GM12878 (cell line): ENCODE measurements at regions not wholly inside any gene's neighbourhood (a gene's known extent, or its start where the extent isn't known, plus 50 kb on each side); places are given as distances from the start of the nearest gene placed in this dataset.

Experiments
- ATAC-seq: fragments of 200-7000 bp; cut with Tn5 transposase; 3 replicates; pipeline ENCODE4 v1.9.1; 2020; ENCODE audit warnings: mild to moderate bottlenecking, moderate library complexity
- BruUV-seq: library from RNA; stranded (reverse); fragments of 400-500 nt; replicated peaks from 2 replicates; lab custom pipeline; 2021; lab: Mats Ljungman, UMichigan
- CTCF ChIA-PET: fragments of 300-600 bp; sonication (Branson Sonifier 250); formaldehyde crosslinking; extraction: SDS; loops from one replicate; lab custom pipeline; 2021; ENCODE audit warnings: inconsistent platforms; lab: Yijun Ruan, JAX
- POLR2A ChIA-PET: fragments of 350-600 bp; formaldehyde crosslinking; extraction: SDS; loops from one replicate; lab custom pipeline; 2021; ENCODE audit warnings: inconsistent platforms; lab: Charles Lee
- RAD21 ChIA-PET: fragments of 300-600 bp; sonication (Branson Sonifier 250); formaldehyde crosslinking; loops from one replicate; lab custom pipeline; 2023; ENCODE audit warnings: antibody characterized with exemption; ENCODE audit not compliant: unreplicated experiment; lab: Charles Lee
- SMC1A ChIA-PET: fragments of 300-600 bp; sonication (Branson Sonifier 250); formaldehyde crosslinking; loops from one replicate; lab custom pipeline; 2023; ENCODE audit not compliant: unreplicated experiment, uncharacterized antibody; lab: Charles Lee
- DNase-seq: peaks from one replicate; pipeline ENCODE4 v3.0.0-alpha.2; 2011; ENCODE audit warnings: low read depth, low spot score
- FAIRE-seq: peaks from 3 replicates; lab custom pipeline; 2011; peaks lifted over from hg19 to GRCh38; lab: Jason Lieb, UNC
- H2AFZ ChIP-seq: 2 replicates; pipeline ENCODE4 v1.6.0; 2011; ENCODE audit warnings: low read depth, low read length, control low read depth; ENCODE audit not compliant: control insufficient read depth
- H3K27ac ChIP-seq: 2 replicates; pipeline ENCODE4 v1.5.1; 2011; ENCODE audit warnings: control low read depth; ENCODE audit not compliant: control insufficient read depth, insufficient read depth
- H3K27me3 ChIP-seq, 2 experiments: replicated peaks in 1 of 2; 2 replicates each; pipeline versions ENCODE4 v1.6.0 to v1.6.1; 2011; ENCODE audit warnings: low read length in 1 of 2; ENCODE audit not compliant: control insufficient read depth in 2 of 2, insufficient read depth in 2 of 2
- H3K36me3 ChIP-seq, 2 experiments: 2 replicates each; pipeline ENCODE4 v1.5.1; 2011; ENCODE audit warnings: low read length in 1 of 2; ENCODE audit not compliant: control insufficient read depth in 2 of 2, insufficient read depth in 2 of 2
- H3K4me1 ChIP-seq: 2 replicates; pipeline ENCODE4 v1.6.1; 2011; ENCODE audit warnings: mild to moderate bottlenecking, low read length, moderate library complexity, mixed read lengths; ENCODE audit not compliant: control insufficient read depth, insufficient read depth
- H3K4me2 ChIP-seq: 2 replicates; pipeline ENCODE4 v1.6.0; 2011; ENCODE audit warnings: control low read depth; ENCODE audit not compliant: control insufficient read depth, insufficient read depth
- H3K4me3 ChIP-seq: fragments of 200-600 bp; sonication (generic); 2 replicates; pipeline ENCODE4 v1.5.1; 2016
- H3K79me2 ChIP-seq: 2 replicates; pipeline ENCODE4 v1.6.0; 2011; ENCODE audit warnings: low read length; ENCODE audit not compliant: control insufficient read depth, insufficient read depth
- H3K9ac ChIP-seq: 2 replicates; pipeline ENCODE4 v1.8.0; 2011; ENCODE audit warnings: low read length, control low read depth, mixed read lengths; ENCODE audit not compliant: control insufficient read depth, insufficient read depth
- H3K9me3 ChIP-seq: replicated peaks from 3 replicates; pipeline ENCODE4 v1.5.1; 2011; ENCODE audit warnings: mild to moderate bottlenecking, low read length; ENCODE audit not compliant: control insufficient read depth, insufficient read depth
- H4K20me1 ChIP-seq: 2 replicates; pipeline ENCODE4 v1.6.0; 2011; ENCODE audit not compliant: control insufficient read depth, insufficient read depth
- CHD2 ChIP-seq: IDR thresholded peaks from 2 replicates; pipeline ENCODE4 v1.6.1; 2011; ENCODE audit warnings: low read depth, low read length, improper control_type of control experiment, borderline replicate concordance
- FOS ChIP-seq: IDR thresholded peaks from 3 replicates; pipeline ENCODE4 v1.6.1; 2011; ENCODE audit warnings: borderline replicate concordance; ENCODE audit not compliant: insufficient read length; ENCODE audit errors: extremely low read depth
- GABPA ChIP-seq: IDR thresholded peaks from 2 replicates; pipeline ENCODE4 v1.6.1; 2014; ENCODE audit warnings: antibody characterized with exemption, low read depth, mild to moderate bottlenecking, inconsistent platforms
- HCFC1 ChIP-seq: fragments of 150-350 bp; IDR thresholded peaks from 2 replicates; pipeline ENCODE4 v1.6.1; 2014; ENCODE audit warnings: low read length
- HDAC2 ChIP-seq: fragments of 200-600 bp; sonication (generic); IDR thresholded peaks from 2 replicates; pipeline ENCODE4 v1.6.1; 2017
- JUNB ChIP-seq: IDR thresholded peaks from 2 replicates; pipeline ENCODE4 v1.6.1; 2016; ENCODE audit warnings: antibody characterized with exemption, mild to moderate bottlenecking
- LARP7 ChIP-seq: fragments of 450-650 bp; IDR thresholded peaks from 2 replicates; pipeline ENCODE4 v1.6.1; 2017; ENCODE audit warnings: mild to moderate bottlenecking
- NR2F1 ChIP-seq: fragments of 450-650 bp; conservative IDR thresholded peaks from 2 replicates; pipeline ENCODE4 v1.6.1; 2017; ENCODE audit warnings: mild to moderate bottlenecking
- POLR2AphosphoS2 ChIP-seq: IDR thresholded peaks from 2 replicates; pipeline ENCODE4 v1.6.1; 2011; ENCODE audit warnings: low read depth, mild to moderate bottlenecking, low read length, improper control_type of control experiment, moderate library complexity
- SIN3A ChIP-seq: IDR thresholded peaks from 2 replicates; pipeline ENCODE4 v1.6.1; 2012; ENCODE audit warnings: low read depth, low read length, improper control_type of control experiment
- SMAD1 ChIP-seq: fragments of 450-650 bp; IDR thresholded peaks from 2 replicates; pipeline ENCODE4 v1.6.1; 2018; ENCODE audit warnings: mild to moderate bottlenecking, low read depth; ENCODE audit not compliant: partially characterized antibody
- STAT1 ChIP-seq: fragments of 450-650 bp; conservative IDR thresholded peaks from 2 replicates; pipeline ENCODE4 v1.6.1; 2014; ENCODE audit warnings: antibody characterized with exemption, mild to moderate bottlenecking
- TARDBP ChIP-seq: IDR thresholded peaks from 2 replicates; pipeline ENCODE4 v1.6.1; 2016; ENCODE audit warnings: borderline replicate concordance
- TCF7 ChIP-seq: IDR thresholded peaks from 2 replicates; pipeline ENCODE4 v1.6.1; 2014; ENCODE audit warnings: antibody characterized with exemption, borderline replicate concordance
- YBX1 ChIP-seq: fragments of 450-650 bp; IDR thresholded peaks from 2 replicates; pipeline ENCODE4 v1.6.1; 2016; ENCODE audit warnings: antibody characterized with exemption
- WGBS: methylation state at CpG from one replicate; pipeline ENCODE4 v1.1.6; 2016; ENCODE audit warnings: low lambda C conversion rate; ENCODE audit not compliant: insufficient replicate concordance, insufficient coverage; ENCODE audit errors: missing lambda C conversion rate; 5-methylcytosine and 5-hydroxymethylcytosine counted together
- in situ Hi-C: fragments of 300-500 bp; cut with MboI; formaldehyde crosslinking; loops from 9 replicates; pipeline ENCODE4 v1.14.3; 2018; ENCODE audit warnings: mixed read lengths
- intact Hi-C: fragments of 100-400 bp; cut with micrococcal nuclease; formaldehyde crosslinking; loops from one replicate; pipeline ENCODE4 v1.14.2; 2022; ENCODE audit not compliant: unreplicated experiment
- TF ChIP-seq, protein P1 (sequence below): fragments of 450-650 bp; IDR thresholded peaks from 2 replicates; pipeline ENCODE4 v1.6.1; 2018; ENCODE audit warnings: mild to moderate bottlenecking, low read depth, moderate library complexity; ENCODE audit not compliant: partially characterized antibody

DNA sequence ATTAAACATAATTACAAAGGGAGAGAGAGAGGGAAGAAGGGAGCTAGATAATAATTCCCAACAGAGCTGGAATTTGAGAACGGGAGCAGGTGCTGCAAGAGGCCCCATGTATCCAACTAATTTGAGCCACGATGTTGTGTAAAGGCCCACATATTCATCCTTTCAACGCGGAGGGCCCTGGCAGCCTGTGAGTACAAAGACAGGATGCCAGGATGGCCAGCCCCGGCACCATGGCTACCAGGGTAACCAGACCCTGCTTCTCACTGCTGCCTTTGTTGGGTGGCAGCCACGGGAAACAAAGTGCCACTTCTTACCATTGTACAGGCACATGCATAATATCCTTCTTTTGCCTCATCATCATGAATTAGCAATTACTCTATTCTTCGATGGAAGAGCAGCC is 492.0 kb upstream of the NRSN1 start:
- POLR2A ChIA-PET: no interaction called here
- Histone ChIP-seq H3K4me1 (no peaks in the 10 kb centered on the region), H3K9me3 (no peaks in the 10 kb centered on the region), H3K9ac (no peak overlapping the region), H3K4me2 (no peak overlapping the region), H3K79me2 (no peaks in the 10 kb centered on the region), H4K20me1 (no peaks in the 10 kb centered on the region), H3K27ac (no peak overlapping the region), H3K4me3 (no peak overlapping the region), H3K27me3 (no peaks in the 10 kb centered on the region), H3K36me3 (no peaks in the 10 kb centered on the region), H2AFZ (no peak overlapping the region)
- RAD21 ChIA-PET: no interaction called here
- BruUV-seq: no TSS peak
- CTCF ChIA-PET: no interaction called here
- SMC1A ChIA-PET: no interaction called here
- WGBS: 38% methylated on average over 7 of the region's 7 CpGs
- DNase-seq: no peak
- in situ Hi-C loops: no loop called here
- FAIRE-seq: no peak
- intact Hi-C loops: no loop called here
- no peak for TF ChIP-seq YBX1
- no peak for TF ChIP-seq TCF7
- no peak for TF ChIP-seq HDAC2
- TF ChIP-seq HCFC1: no peak
- no peak for ATAC-seq

DNA sequence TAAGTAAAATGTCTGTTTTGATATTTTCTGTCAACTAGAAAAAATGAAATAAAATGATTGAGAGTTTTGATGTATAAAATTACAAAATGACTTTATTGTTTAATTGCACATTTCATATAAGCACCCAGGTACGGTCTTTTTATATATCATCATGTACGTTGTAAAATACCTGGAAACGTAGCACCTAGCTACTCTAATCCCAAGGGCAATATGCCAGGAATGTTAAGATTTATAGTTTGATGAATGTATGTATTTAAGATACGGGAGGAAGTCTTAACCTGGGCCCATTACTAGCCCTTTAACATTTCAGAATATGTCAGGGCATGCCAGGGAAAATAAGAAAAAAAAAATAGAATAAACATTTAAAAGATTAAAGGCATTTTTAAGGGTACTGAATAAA is 490.9 kb upstream of the NRSN1 start:
- Histone ChIP-seq H3K4me1 (no peaks in the 10 kb centered on the region), H3K9me3 (no peaks in the 10 kb centered on the region), H3K4me3 (no peak overlapping the region), H2AFZ (no peak overlapping the region), H4K20me1 (no peaks in the 10 kb centered on the region), H3K9ac (no peak overlapping the region), H3K36me3 (no peaks in the 10 kb centered on the region), H3K27me3 (no peaks in the 10 kb centered on the region), H3K79me2 (no peaks in the 10 kb centered on the region), H3K27ac (no peak overlapping the region), H3K4me2 (no peak overlapping the region)
- no peak for DNase-seq
- no peak for ATAC-seq
- ChIA-PET SMC1A (no interaction called here), POLR2A (no interaction called here), CTCF (no interaction called here), RAD21 (no interaction called here)
- WGBS: 33% methylated on average over 4 of the region's 4 CpGs
- no peak for FAIRE-seq
- in situ Hi-C loops: no loop called here
- BruUV-seq: no TSS peak
- intact Hi-C loops: no loop called here
- TF ChIP-seq LARP7: no peak
- TF ChIP-seq, protein P1, sequence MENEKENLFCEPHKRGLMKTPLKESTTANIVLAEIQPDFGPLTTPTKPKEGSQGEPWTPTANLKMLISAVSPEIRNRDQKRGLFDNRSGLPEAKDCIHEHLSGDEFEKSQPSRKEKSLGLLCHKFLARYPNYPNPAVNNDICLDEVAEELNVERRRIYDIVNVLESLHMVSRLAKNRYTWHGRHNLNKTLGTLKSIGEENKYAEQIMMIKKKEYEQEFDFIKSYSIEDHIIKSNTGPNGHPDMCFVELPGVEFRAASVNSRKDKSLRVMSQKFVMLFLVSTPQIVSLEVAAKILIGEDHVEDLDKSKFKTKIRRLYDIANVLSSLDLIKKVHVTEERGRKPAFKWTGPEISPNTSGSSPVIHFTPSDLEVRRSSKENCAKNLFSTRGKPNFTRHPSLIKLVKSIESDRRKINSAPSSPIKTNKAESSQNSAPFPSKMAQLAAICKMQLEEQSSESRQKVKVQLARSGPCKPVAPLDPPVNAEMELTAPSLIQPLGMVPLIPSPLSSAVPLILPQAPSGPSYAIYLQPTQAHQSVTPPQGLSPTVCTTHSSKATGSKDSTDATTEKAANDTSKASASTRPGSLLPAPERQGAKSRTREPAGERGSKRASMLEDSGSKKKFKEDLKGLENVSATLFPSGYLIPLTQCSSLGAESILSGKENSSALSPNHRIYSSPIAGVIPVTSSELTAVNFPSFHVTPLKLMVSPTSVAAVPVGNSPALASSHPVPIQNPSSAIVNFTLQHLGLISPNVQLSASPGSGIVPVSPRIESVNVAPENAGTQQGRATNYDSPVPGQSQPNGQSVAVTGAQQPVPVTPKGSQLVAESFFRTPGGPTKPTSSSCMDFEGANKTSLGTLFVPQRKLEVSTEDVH: no peak
- no peak for TF ChIP-seq STAT1
- no peak for TF ChIP-seq TARDBP
- TF ChIP-seq NR2F1: no peak
- no peak for TF ChIP-seq CHD2
- no peak for TF ChIP-seq POLR2AphosphoS2
- no peak for TF ChIP-seq SMAD1
- no peak for TF ChIP-seq SIN3A
- TF ChIP-seq GABPA: no peak
- no peak for TF ChIP-seq FOS
- no peak for TF ChIP-seq JUNB
